ENCODE measurements at regions not wholly inside any gene's neighbourhood (a gene's known extent, or its start where the extent isn't known, plus 50 kb on each side); places are given as distances from the start of the nearest gene placed in this dataset.

DNA sequence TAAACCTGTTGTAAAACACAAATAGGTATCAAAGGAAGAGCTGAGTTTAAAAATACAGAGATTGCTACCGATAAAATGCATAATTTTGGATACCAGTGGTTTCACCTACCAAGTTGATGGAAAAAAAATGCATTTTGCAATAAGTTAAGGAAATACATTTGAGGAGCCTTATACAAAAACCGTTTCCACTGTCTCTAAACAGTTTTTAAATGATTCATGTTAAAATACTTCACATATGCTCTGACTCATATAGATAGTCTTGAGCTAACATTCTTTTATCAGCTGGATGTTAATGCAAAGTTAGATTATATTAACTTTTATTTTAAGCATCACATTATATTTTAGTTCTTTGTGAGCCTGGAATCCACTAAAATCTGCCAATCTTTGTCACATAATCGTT is 50.6 kb upstream of the ANKRD17 start:
- DNase-seq (ENCODE audit: low read depth), result peak; percentile 27
- no peak overlapping the region for H3K4me3 ChIP-seq (ENCODE audit: low read depth, low read length)
- TF ChIP-seq, protein P1, sequence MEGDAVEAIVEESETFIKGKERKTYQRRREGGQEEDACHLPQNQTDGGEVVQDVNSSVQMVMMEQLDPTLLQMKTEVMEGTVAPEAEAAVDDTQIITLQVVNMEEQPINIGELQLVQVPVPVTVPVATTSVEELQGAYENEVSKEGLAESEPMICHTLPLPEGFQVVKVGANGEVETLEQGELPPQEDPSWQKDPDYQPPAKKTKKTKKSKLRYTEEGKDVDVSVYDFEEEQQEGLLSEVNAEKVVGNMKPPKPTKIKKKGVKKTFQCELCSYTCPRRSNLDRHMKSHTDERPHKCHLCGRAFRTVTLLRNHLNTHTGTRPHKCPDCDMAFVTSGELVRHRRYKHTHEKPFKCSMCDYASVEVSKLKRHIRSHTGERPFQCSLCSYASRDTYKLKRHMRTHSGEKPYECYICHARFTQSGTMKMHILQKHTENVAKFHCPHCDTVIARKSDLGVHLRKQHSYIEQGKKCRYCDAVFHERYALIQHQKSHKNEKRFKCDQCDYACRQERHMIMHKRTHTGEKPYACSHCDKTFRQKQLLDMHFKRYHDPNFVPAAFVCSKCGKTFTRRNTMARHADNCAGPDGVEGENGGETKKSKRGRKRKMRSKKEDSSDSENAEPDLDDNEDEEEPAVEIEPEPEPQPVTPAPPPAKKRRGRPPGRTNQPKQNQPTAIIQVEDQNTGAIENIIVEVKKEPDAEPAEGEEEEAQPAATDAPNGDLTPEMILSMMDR (IDR thresholded peaks at IDR 0.05; ENCODE audit: insufficient read depth, low read depth, low read length), result no peak
